SK-MEL-5 (cell line): ENCODE measurements at regions not wholly inside any gene's neighbourhood (a gene's known extent, or its start where the extent isn't known, plus 50 kb on each side); places are given as distances from the start of the nearest gene placed in this dataset.
"Not testable (repeated sequence)": the region's sequence is repeated elsewhere in the genome, so short reads cannot be mapped to it uniquely, and the experiment has no call there.

Experiments used
- DNase-seq: peaks from one replicate; pipeline ENCODE4 v3.0.0-alpha.2; 2016; ENCODE audit warnings: low read depth, low spot score
- in situ Hi-C: cut with HindIII; loops from 2 replicates; pipeline ENCODE4 v1.10.0; 2016; ENCODE audit warnings: low sequenced_read_pairs, high pct_unique_total_duplicates, low pct_unique_long_range_greater_than_20kb

DNA sequence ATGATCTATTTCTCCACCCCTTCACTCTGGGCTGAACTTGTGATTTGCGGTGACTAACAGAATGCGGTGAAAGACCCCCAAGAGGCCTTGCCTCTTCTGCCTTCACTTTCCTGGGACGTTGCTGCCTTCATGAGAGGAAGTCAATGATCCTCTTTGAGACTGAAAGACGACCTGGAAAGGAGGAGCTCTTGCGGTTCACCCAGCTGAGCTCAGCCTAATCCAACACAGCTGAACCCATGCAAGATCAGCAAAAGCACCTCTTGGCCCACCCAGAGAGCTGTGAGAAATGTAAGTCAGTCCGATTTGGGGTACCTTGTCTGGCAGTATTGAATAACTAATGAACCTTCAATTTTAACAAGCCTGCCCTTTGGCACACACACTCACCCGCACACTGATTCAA, 767.4 kb upstream of the TPTE start:
- no peak for DNase-seq
- in situ Hi-C loops, result no loop called here

DNA sequence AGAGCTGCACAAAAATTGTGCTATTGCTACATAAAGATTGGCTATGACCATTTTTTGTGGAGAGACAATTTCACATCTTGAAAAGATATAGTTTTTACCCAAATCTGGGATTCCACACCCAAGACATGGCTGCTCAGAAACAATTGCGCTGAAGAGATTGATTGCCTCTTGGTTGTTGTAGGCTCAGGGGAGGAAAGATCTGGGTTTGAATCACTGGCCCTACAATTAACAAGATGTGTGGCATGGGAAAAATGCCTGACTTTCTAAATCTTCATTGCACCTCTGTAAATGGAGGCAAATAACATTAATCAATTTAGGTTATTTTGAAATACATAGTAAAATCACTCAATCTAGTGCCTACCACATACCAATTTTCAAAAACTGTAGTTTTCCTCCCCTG, 766.9 kb upstream of the TPTE start:
- DNase-seq, in situ Hi-C loops: not testable (repeated sequence)

DNA sequence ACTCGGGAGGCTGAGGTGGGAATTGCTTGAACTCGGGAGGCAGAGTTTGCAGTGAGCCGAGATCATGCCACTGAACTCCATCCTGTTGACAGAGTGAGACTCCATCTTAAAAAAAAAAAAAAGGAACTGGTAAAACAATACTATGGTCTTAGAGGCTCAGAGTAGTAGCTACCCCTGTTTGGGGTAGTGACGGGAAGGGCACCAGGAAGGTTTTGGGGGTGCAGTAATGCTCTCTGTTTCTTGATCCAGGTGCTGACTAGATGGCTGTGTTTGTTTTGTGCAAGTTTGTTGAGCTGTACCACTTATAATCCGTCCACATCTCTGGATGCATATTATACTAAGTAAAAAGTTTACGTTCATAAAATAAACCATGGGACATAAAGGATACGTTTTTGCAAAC, 765.8 kb upstream of the TPTE start:
- DNase-seq, result no peak
- in situ Hi-C loops, result no loop called here

DNA sequence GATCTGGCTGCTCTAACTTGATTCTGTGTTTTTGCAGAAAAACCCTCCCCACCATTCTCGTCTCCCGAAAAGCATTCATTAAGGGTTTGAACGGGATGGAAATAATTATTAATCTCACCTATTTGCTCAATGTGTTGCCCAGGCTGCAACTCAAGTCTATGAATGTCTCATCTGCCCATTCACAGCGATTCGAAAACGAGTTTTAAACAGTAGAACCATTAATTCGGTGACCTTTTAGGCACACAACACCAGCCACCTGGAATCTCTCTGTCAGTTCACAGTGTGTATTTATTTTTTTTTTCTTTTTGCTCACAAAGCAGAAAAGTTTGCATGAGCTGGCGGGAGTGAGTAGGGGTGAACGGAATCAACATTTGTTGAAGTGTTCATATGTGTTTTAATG, 764.7 kb upstream of the TPTE start:
- DNase-seq, result no peak
- in situ Hi-C loops, result no loop called here

DNA sequence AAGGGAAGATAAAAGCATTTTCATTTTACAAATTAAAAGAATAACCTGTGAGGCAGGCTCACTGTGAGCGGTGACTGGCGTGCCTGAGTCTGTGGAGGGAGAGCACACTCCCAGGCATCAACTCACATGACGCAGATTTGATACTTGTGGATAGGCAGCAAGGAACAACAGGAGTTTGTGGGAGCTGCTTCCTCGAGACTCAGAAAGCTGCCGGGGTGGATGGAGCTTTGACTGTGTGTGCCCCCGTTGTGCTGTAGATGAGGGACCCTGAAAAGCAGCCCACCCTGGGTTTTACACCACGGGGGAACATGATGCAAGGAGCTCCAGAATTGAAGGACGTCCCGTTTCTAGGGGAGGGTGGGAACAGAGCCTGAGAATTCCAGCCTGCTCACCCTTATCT, 764.3 kb upstream of the TPTE start:
- in situ Hi-C loops, DNase-seq: not testable (repeated sequence)

DNA sequence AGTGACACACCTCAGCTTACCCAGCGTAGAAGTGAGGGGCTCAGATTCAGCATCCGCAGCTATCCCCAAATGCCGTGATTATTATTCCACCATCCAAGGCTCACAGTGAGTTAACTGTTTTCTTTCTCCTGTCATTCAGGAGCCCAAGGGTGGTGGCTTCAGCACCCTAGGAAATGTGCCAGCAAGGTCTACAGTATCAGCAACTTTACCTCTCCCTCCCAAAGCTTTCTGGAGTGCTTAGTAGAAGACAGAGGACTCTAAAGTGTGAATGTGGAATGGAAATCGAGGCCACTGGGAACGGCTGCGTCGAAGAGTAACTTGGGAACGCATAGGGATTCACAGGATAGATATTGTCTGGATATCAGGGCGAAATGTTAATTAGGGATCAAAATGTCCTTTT, 763.8 kb upstream of the TPTE start:
- DNase-seq, in situ Hi-C loops: not testable (repeated sequence)

DNA sequence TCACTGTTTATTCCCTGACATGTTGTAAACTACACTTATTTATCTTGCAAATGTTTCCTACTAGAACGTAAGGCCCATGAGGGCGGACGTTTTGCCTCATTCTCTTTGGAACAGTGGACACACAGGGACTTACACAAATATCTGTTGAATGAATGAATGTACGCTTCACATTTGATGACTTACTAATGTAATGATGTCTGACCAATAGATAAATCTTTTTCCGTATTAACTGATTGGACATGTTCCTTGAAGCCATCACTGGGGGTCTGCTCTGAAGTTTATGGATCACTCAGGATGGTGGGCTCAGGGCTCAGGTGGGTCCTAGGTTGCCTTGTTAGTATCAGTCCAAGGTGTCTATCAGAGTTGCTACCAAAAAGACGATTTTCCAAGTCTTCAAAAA, 763.2 kb upstream of the TPTE start:
- in situ Hi-C loops, result no loop called here
- no peak for DNase-seq

GRCh38 chr21:9758888-9759287, 762.5 kb upstream of the TPTE start:
- DNase-seq, result no peak
- in situ Hi-C loops, result no loop called here

DNA sequence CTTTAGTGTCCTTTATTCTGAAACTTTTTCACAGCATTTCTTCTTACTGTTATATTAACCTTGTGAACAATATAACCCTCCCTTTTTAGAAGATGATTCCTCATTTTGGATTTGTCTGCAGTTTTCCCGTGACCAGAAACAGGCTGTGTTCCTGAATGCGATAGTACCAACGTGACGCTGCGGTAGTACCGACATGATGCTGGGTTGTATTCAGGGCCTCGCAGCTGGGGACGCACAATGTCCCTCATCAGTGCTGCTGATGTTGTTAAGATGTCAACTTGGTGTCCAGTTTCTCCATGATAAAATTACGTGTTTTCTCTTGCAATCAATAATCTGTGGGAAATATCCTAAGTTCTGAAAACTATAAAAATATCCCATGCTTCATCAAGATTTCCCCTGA, 761.4 kb upstream of the TPTE start:
- in situ Hi-C loops, result no loop called here
- no peak for DNase-seq

DNA sequence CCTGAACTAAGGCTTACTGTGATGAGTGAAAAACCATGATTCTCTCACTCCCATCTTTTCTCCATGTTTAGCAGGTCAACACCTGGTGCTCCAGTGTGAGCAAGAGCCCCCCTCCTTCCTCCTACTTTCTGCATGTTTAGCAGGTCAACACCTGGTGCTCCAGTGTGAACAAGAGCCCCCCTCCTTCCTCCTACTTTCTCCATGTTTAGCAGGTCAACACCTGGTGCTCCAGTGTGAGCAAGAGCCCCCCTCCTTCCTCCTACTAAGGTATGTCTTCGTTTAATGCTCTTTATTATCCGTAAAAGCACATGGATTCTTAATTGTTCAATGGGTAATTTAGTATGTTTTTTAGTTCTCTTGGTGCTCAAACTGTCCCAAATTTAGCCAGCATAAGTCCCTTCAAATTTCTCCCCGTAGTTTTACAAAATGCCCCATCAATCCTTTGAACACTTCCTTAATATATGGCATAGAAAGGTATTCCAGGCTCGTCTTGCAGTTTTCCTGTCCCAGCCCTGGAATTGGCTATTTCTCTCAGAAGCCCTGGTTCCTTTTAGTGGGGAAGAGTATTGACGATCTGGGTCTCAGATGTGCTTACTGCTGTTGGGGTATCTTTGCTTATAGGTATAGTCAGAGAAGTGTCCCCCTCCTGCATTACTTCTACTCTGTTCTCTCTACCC, 760.8 kb upstream of the TPTE start:
- in situ Hi-C loops, result no loop called here
- no peak for DNase-seq

DNA sequence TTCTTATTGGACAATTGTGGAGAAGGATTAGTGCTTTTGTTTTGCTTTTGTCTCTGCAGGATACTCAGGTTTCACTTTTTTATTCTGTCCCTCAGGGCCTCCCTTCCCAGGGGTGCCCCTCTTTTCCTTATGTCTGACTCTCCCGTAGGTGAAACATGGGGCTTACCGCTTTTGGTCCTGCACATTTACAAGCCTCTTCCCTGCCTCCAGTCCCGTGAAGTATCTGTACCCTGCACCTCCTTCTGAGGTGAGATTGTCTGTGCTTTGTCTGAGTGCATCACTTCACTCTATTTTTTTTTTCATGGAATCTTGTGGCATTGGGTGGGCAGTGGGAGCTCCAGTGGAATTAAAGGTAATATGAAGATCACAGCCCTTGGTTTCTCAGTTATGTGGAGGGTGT, 758.1 kb upstream of the TPTE start:
- in situ Hi-C loops, result no loop called here
- no peak for DNase-seq

GRCh38 chr21:9763807-9764206, 757.6 kb upstream of the TPTE start:
- in situ Hi-C loops, result no loop called here
- no peak for DNase-seq

DNA sequence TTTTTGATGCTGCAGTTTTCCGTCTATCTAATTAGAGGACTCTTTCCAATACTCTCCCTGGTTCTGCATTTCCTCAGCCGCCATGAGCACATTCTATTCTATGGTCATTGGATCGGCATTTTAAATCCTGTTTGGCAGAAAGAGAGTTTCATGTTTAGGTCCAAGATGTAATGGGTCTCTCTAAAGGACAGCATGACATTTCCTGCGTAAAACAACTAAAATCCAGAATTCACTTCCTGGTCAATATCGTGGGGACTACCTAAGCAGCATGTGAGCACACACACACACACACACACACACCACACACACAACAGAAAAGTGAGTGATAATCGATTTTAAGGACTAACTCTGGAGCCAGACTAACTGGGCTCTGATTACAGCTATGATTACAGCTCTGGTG, 757.1 kb upstream of the TPTE start:
- DNase-seq, in situ Hi-C loops: not testable (repeated sequence)

- DNase-seq, in situ Hi-C loops: not testable (repeated sequence)
Measured at GRCh38 chr21:9765538-9765937, 755.8 kb upstream of the TPTE start.

GRCh38 chr21:9766890-9767591, 754.3 kb upstream of the TPTE start:
- peak; percentile 62 for DNase-seq
- in situ Hi-C loops, result not testable (repeated sequence)

DNA sequence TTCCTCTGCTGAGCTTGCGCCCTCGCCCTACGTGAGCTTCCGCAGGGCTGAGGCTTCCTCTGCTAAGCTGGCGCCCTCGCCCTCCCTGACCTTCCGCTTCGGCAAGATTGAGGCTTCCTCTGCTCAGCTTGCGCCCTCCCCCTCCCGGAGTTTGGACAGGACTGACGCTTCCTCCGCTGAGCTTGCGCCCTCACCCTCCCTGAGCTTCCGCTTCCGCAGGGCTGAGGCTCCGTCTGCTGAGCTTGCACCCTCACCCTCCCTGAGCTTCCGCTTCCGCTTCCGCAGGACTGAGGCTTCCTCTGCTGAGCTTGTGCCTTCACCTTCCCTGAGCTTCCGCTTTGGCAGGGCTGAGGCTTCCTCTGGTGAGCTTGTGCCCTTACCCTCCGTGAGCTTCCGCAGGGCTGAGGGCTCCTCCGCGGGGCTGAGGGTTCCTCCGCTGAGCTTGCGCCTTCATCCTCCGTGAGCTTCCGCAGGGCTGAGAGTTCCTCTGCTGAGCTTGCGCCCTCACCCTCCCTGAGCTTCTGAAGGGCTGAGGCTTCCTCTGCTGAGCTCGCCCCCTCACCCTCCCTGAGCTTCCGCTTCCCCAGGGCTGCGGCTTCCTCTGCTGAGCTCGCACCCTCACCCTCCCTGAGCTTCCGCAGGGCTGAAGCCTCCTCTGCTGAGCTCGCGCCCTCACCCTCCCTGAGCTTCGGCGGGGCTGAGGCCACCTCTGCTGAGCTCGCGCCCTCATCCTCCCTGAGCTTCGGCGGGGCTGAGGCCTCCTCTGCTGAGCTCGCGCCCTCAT, 753.6 kb upstream of the TPTE start:
- DNase-seq, result no peak

GRCh38 chr21:9768376-9769130, 752.8 kb upstream of the TPTE start:
- DNase-seq, in situ Hi-C loops: not testable (repeated sequence)

More for the DNA sequence above, 753.6 kb upstream of the TPTE start:
- in situ Hi-C loops, result no loop called here

- DNase-seq, in situ Hi-C loops: not testable (repeated sequence)
Measured at GRCh38 chr21:9769131-9769498, 752.3 kb upstream of the TPTE start.
